Panc1 (cell line): ENCODE measurements at regions not wholly inside any gene's neighbourhood (a gene's known extent, or its start where the extent isn't known, plus 50 kb on each side); places are given as distances from the start of the nearest gene placed in this dataset.

Experiments used
- ATAC-seq: fragments of 200-7000 bp; cut with Tn5 transposase; 2 replicates; pipeline ENCODE4 v1.9.1; 2020; ENCODE audit warnings: mild to moderate bottlenecking, moderate library complexity
- BruUV-seq: library from RNA; stranded (reverse); fragments of 400-500 nt; replicated peaks from 2 replicates; lab custom pipeline; 2021; lab: Mats Ljungman, UMichigan
- CTCF ChIA-PET: fragments of 300-600 bp; sonication (Branson Sonifier 250); formaldehyde crosslinking; loops from one replicate; lab custom pipeline; 2022; ENCODE audit warnings: antibody characterized with exemption; lab: Charles Lee
- POLR2A ChIA-PET: fragments of 300-600 bp; sonication (Branson Sonifier 250); formaldehyde crosslinking; loops from one replicate; lab custom pipeline; 2022; ENCODE audit warnings: antibody characterized with exemption; lab: Charles Lee
- DNase-seq: peaks from one replicate; pipeline ENCODE4 v3.0.0-alpha.2; 2010; ENCODE audit warnings: low read depth, low spot score
- H3K27ac ChIP-seq: 2 replicates; pipeline ENCODE4 v1.5.1; 2011; ENCODE audit warnings: mild to moderate bottlenecking, low read length, inconsistent platforms
- H3K27me3 ChIP-seq: fragments of 200-500 bp; sonication (Bioruptor generic); 2 replicates; pipeline ENCODE4 v1.6.0; 2014; ENCODE audit warnings: low read length, inconsistent platforms; ENCODE audit not compliant: control insufficient read depth, insufficient read depth
- H3K36me3 ChIP-seq: fragments of 200-500 bp; sonication (Bioruptor generic); 2 replicates; pipeline ENCODE4 v1.5.1; 2014; ENCODE audit warnings: inconsistent platforms, mild to moderate bottlenecking, low read length, moderate library complexity; ENCODE audit not compliant: control insufficient read depth, insufficient read depth
- H3K4me1 ChIP-seq: 2 replicates; pipeline ENCODE4 v1.5.1; 2011; ENCODE audit warnings: inconsistent platforms, mild to moderate bottlenecking, low read length, moderate library complexity; ENCODE audit not compliant: control insufficient read depth, insufficient read depth
- H3K4me3 ChIP-seq, 2 experiments: 2 replicates each; pipeline ENCODE4 v1.5.1; 2011 to 2012; ENCODE audit warnings: low read depth in 2 of 2, low read length in 2 of 2, mild to moderate bottlenecking in 2 of 2, inconsistent platforms in 1 of 2, moderate library complexity in 1 of 2
- H3K9me3 ChIP-seq: fragments of 200-500 bp; sonication (Bioruptor generic); 2 replicates; pipeline ENCODE4 v1.5.1; 2014; ENCODE audit warnings: low read depth, mild to moderate bottlenecking, inconsistent platforms, low read length, moderate library complexity; ENCODE audit not compliant: control insufficient read depth, insufficient read depth
- CTCF ChIP-seq: fragments of 450-650 bp; IDR thresholded peaks from 2 replicates; pipeline ENCODE4 v1.5.1; 2017; ENCODE audit warnings: mild to moderate bottlenecking
- POLR2AphosphoS5 ChIP-seq: IDR thresholded peaks from 2 replicates; pipeline ENCODE4 v1.6.1; 2012; ENCODE audit warnings: mild to moderate bottlenecking, low read depth, low read length, moderate library complexity
- REST ChIP-seq, 2 experiments: IDR thresholded peaks; 2 replicates each; pipeline ENCODE4 v1.6.1; 2011 to 2012; ENCODE audit warnings: low read depth in 2 of 2, control low read depth in 1 of 2, low read length in 1 of 2, mild to moderate bottlenecking in 1 of 2, moderate library complexity in 1 of 2; ENCODE audit not compliant: insufficient read depth in 1 of 2
- SIN3A ChIP-seq: IDR thresholded peaks from 2 replicates; pipeline ENCODE4 v1.6.1; 2012; ENCODE audit warnings: low read depth, mild to moderate bottlenecking, low read length, moderate library complexity, borderline replicate concordance; ENCODE audit not compliant: insufficient read depth
- TCF7L2 ChIP-seq: IDR thresholded peaks from 2 replicates; pipeline ENCODE4 v1.6.1; 2011; ENCODE audit warnings: mild to moderate bottlenecking, low read depth, low read length, inconsistent platforms
- in situ Hi-C: cut with HindIII; loops from 2 replicates; pipeline ENCODE4 v1.10.0; 2016; ENCODE audit warnings: low sequenced_read_pairs, low pct_unique_long_range_greater_than_20kb
- intact Hi-C: fragments of 100-400 bp; cut with micrococcal nuclease; formaldehyde crosslinking; loops from one replicate; pipeline ENCODE4 v1.10.0; 2022; ENCODE audit not compliant: unreplicated experiment

GRCh38 chr6:156595476-156595875 lies 181.7 kb upstream of the ARID1B start:
- BruUV-seq = no TSS peak
- ATAC-seq = no peak
- no peaks in the 10 kb centered on the region for H3K4me1 ChIP-seq
- H3K9me3 ChIP-seq = no peaks in the 10 kb centered on the region
- no peaks in the 10 kb centered on the region for H3K36me3 ChIP-seq
- peaks cover 2% of the 10 kb centered on the region; the same call in 1 of the 2 replicates for H3K27me3 ChIP-seq
- no peak for TF ChIP-seq REST (IDR thresholded peaks at IDR 0.05; ENCODE audit: insufficient read depth in 1 of 2, low read depth in 2 of 2, low read length in 1 of 2)
- TF ChIP-seq POLR2AphosphoS5 = no peak
- no peak for TF ChIP-seq CTCF
- no peak for TF ChIP-seq TCF7L2
- no peak for TF ChIP-seq SIN3A
- ChIA-PET CTCF (no interaction called here), POLR2A (no interaction called here)
- no peak for DNase-seq
- no peak overlapping the region for H3K4me3 ChIP-seq
- in situ Hi-C loops (no loop called here), intact Hi-C loops (no loop called here)
- no peak overlapping the region for H3K27ac ChIP-seq

GRCh38 chr6:156593893-156594292 lies 183.3 kb upstream of the ARID1B start:
- no peak for ATAC-seq

More at GRCh38 chr6:156593893-156594292, 183.3 kb upstream of the ARID1B start:
- H3K9me3 ChIP-seq = no peaks in the 10 kb centered on the region
- H3K27me3 ChIP-seq = peaks cover 2% of the 10 kb centered on the region; the same call in 1 of the 2 replicates
- no peak for TF ChIP-seq SIN3A
- no peak for TF ChIP-seq TCF7L2
- TF ChIP-seq CTCF = no peak
- no peak for TF ChIP-seq REST (IDR thresholded peaks at IDR 0.05; ENCODE audit: insufficient read depth in 1 of 2, low read depth in 2 of 2, low read length in 1 of 2)
- no peak for TF ChIP-seq POLR2AphosphoS5
- no peaks in the 10 kb centered on the region; the same call in 1 of the 2 replicates for H3K4me1 ChIP-seq
- intact Hi-C loops (no loop called here), in situ Hi-C loops (no loop called here)
- no TSS peak for BruUV-seq
- DNase-seq = no peak
- no peak overlapping the region for H3K4me3 ChIP-seq
- H3K36me3 ChIP-seq = no peaks in the 10 kb centered on the region
- ChIA-PET POLR2A (no interaction called here), CTCF (no interaction called here)
- H3K27ac ChIP-seq = no peak overlapping the region
